Neural progenitor cell (in vitro differentiated cells): ENCODE measurements at regions not wholly inside any gene's neighbourhood (a gene's known extent, or its start where the extent isn't known, plus 50 kb on each side); places are given as distances from the start of the nearest gene placed in this dataset.

Experiments
- DNase-seq: peaks from one replicate; pipeline ENCODE4 v3.0.0-alpha.2; 2016; ENCODE audit warnings: low spot score
- H2AFZ ChIP-seq: fragments of 200-600 bp; sonication (generic); replicated peaks from 2 replicates; pipeline ENCODE4 v1.6.1; 2016; ENCODE audit warnings: antibody characterized with exemption
- H3F3A ChIP-seq: fragments of 200-600 bp; sonication (generic); 2 replicates; pipeline ENCODE4 v1.6.1; 2016; ENCODE audit warnings: antibody characterized with exemption, low read depth
- H3K27ac ChIP-seq: fragments of 200-600 bp; sonication (generic); 2 replicates; pipeline ENCODE4 v1.5.1; 2016; ENCODE audit warnings: mild to moderate bottlenecking
- H3K27me3 ChIP-seq: fragments of 200-600 bp; sonication (generic); 2 replicates; pipeline ENCODE4 v1.6.1; 2016; ENCODE audit warnings: mild to moderate bottlenecking, moderate library complexity
- H3K36me3 ChIP-seq: fragments of 200-600 bp; sonication (generic); 2 replicates; pipeline ENCODE4 v1.5.1; 2016
- H3K4me1 ChIP-seq: fragments of 200-600 bp; sonication (generic); 2 replicates; pipeline ENCODE4 v1.6.1; 2016; ENCODE audit warnings: mixed run types
- H3K4me2 ChIP-seq: fragments of 200-600 bp; sonication (generic); 2 replicates; pipeline ENCODE4 v1.6.1; 2016
- H3K4me3 ChIP-seq: fragments of 200-600 bp; sonication (generic); 2 replicates; pipeline ENCODE4 v1.5.1; 2016
- H3K79me2 ChIP-seq: fragments of 200-600 bp; sonication (generic); 2 replicates; pipeline ENCODE4 v1.6.1; 2016; ENCODE audit warnings: low read depth
- H3K9ac ChIP-seq: fragments of 200-600 bp; sonication (generic); 2 replicates; pipeline ENCODE4 v1.6.1; 2016
- H3K9me3 ChIP-seq: fragments of 200-600 bp; sonication (generic); 2 replicates; pipeline ENCODE4 v1.5.1; 2016; ENCODE audit warnings: low read depth
- H4K20me1 ChIP-seq: fragments of 200-600 bp; sonication (generic); 2 replicates; pipeline ENCODE4 v1.6.1; 2016; ENCODE audit warnings: low read depth
- H3K27ac Mint-ChIP-seq: 3 replicates; pipeline ENCODE4 v1.8.0; 2021; ENCODE audit warnings: mixed read lengths
- H3K27me3 Mint-ChIP-seq: 2 replicates; pipeline ENCODE4 v1.8.0; 2022; ENCODE audit warnings: low read depth, mild to moderate bottlenecking, inconsistent platforms, moderate library complexity, mixed read lengths; ENCODE audit not compliant: insufficient read depth
- H3K36me3 Mint-ChIP-seq: 3 replicates; pipeline ENCODE4 v1.8.0; 2021; ENCODE audit warnings: mixed read lengths
- H3K4me1 Mint-ChIP-seq: 3 replicates; pipeline ENCODE4 v1.8.0; 2021; ENCODE audit warnings: mixed read lengths
- H3K4me3 Mint-ChIP-seq: 3 replicates; pipeline ENCODE4 v1.8.0; 2021; ENCODE audit warnings: mild to moderate bottlenecking, moderate library complexity, mixed read lengths
- H3K9me3 Mint-ChIP-seq: 3 replicates; pipeline ENCODE4 v1.8.0; 2020; ENCODE audit warnings: mixed read lengths
- CTCF ChIP-seq: fragments of 200-600 bp; sonication (generic); IDR thresholded peaks from 2 replicates; pipeline ENCODE4 v1.5.1; 2017; ENCODE audit warnings: antibody characterized with exemption, mild to moderate bottlenecking
- EZH2 ChIP-seq: fragments of 200-600 bp; sonication (generic); IDR thresholded peaks from 2 replicates; pipeline ENCODE4 v1.6.1; 2017; ENCODE audit warnings: antibody characterized with exemption, mild to moderate bottlenecking, moderate library complexity
- EZH2phosphoT487 ChIP-seq: fragments of 200-600 bp; sonication (generic); IDR thresholded peaks from 2 replicates; pipeline ENCODE4 v1.6.1; 2017; ENCODE audit warnings: antibody characterized with exemption

GRCh38 chr15:93182703-93183205 is 93.7 kb upstream of the RGMA start:
- H3K4me2 ChIP-seq: peak overlapping the region; percentile 13
- no peak overlapping the region for H3K4me3 Mint-ChIP-seq
- H3K36me3 ChIP-seq: no peaks in the 10 kb centered on the region
- peaks cover 54% of the 10 kb centered on the region for H3K4me1 ChIP-seq
- no peaks in the 10 kb centered on the region for H4K20me1 ChIP-seq
- H3F3A ChIP-seq: peaks cover 39% of the 10 kb centered on the region
- H3K4me3 ChIP-seq: no peak overlapping the region
- H3K27ac Mint-ChIP-seq: peak overlapping the region; percentile 15
- DNase-seq: peak; percentile 49
- H3K27me3 ChIP-seq: no peaks in the 10 kb centered on the region
- H3K4me1 Mint-ChIP-seq: peaks cover 65% of the 10 kb centered on the region
- H3K9ac ChIP-seq: no peak overlapping the region
- no peaks in the 10 kb centered on the region for H3K79me2 ChIP-seq
- peaks cover 12% of the 10 kb centered on the region for H3K27me3 Mint-ChIP-seq
- TF ChIP-seq EZH2phosphoT487 (no peak), EZH2 (no peak), CTCF (no peak)
- H2AFZ ChIP-seq: no peak overlapping the region
- H3K9me3 Mint-ChIP-seq: no peaks in the 10 kb centered on the region
- H3K36me3 Mint-ChIP-seq: no peaks in the 10 kb centered on the region
- no peaks in the 10 kb centered on the region for H3K9me3 ChIP-seq
- H3K27ac ChIP-seq: no peak overlapping the region

- H4K20me1 ChIP-seq: no peaks in the 10 kb centered on the region
- no peak overlapping the region for H2AFZ ChIP-seq
- peak overlapping the region; percentile 58 for H3K4me2 ChIP-seq
- Mint-ChIP-seq H3K9me3 (peaks cover 6% of the 10 kb centered on the region), H3K4me3 (no peak overlapping the region), H3K36me3 (no peaks in the 10 kb centered on the region), H3K4me1 (peaks cover 48% of the 10 kb centered on the region), H3K27me3 (peaks cover 13% of the 10 kb centered on the region), H3K27ac (peak overlapping the region; percentile 74)
- peak; percentile 59 for DNase-seq
- H3K9me3 ChIP-seq: no peaks in the 10 kb centered on the region
- no peaks in the 10 kb centered on the region for H3K36me3 ChIP-seq
- no peaks in the 10 kb centered on the region for H3K27me3 ChIP-seq
- H3K9ac ChIP-seq: no peak overlapping the region
- TF ChIP-seq EZH2 (no peak), CTCF (no peak), EZH2phosphoT487 (no peak)
- H3F3A ChIP-seq: peaks cover 39% of the 10 kb centered on the region
- H3K4me3 ChIP-seq: no peak overlapping the region
- H3K79me2 ChIP-seq: no peaks in the 10 kb centered on the region
- peaks cover 36% of the 10 kb centered on the region for H3K4me1 ChIP-seq
- H3K27ac ChIP-seq: no peak overlapping the region
These were observed 91.6 kb upstream of the RGMA start for GRCh38 chr15:93180656-93181055.

GRCh38 chr15:93180128-93180527 is 91.1 kb upstream of the RGMA start:
- H3K9ac ChIP-seq: no peak overlapping the region
- peak overlapping the region; percentile 72 for H3K4me3 Mint-ChIP-seq
- H3K4me2 ChIP-seq: peak overlapping the region; percentile 58

More at GRCh38 chr15:93180128-93180527, 91.1 kb upstream of the RGMA start:
- Histone ChIP-seq H3K27me3 (no peaks in the 10 kb centered on the region), H3K4me3 (no peak overlapping the region), H4K20me1 (no peaks in the 10 kb centered on the region), H3K4me1 (peaks cover 36% of the 10 kb centered on the region), H3K36me3 (no peaks in the 10 kb centered on the region), H3K79me2 (no peaks in the 10 kb centered on the region), H3F3A (peaks cover 39% of the 10 kb centered on the region), H2AFZ (peak overlapping the region; percentile 77), H3K27ac (no peak overlapping the region), H3K9me3 (no peaks in the 10 kb centered on the region)
- H3K4me1 Mint-ChIP-seq: peaks cover 45% of the 10 kb centered on the region
- H3K27ac Mint-ChIP-seq: peak overlapping the region; percentile 90
- no peaks in the 10 kb centered on the region for H3K36me3 Mint-ChIP-seq
- DNase-seq: peak; percentile 26
- peaks cover 6% of the 10 kb centered on the region for H3K9me3 Mint-ChIP-seq
- H3K27me3 Mint-ChIP-seq: peaks cover 16% of the 10 kb centered on the region
- TF ChIP-seq CTCF (no peak), EZH2phosphoT487 (no peak), EZH2 (no peak)
